ENCODE measurements at regions not wholly inside any gene's neighbourhood (a gene's known extent, or its start where the extent isn't known, plus 50 kb on each side); places are given as distances from the start of the nearest gene placed in this dataset.
"Not testable (repeated sequence)": the region's sequence is repeated elsewhere in the genome, so short reads cannot be mapped to it uniquely, and the experiment has no call there.

DNA sequence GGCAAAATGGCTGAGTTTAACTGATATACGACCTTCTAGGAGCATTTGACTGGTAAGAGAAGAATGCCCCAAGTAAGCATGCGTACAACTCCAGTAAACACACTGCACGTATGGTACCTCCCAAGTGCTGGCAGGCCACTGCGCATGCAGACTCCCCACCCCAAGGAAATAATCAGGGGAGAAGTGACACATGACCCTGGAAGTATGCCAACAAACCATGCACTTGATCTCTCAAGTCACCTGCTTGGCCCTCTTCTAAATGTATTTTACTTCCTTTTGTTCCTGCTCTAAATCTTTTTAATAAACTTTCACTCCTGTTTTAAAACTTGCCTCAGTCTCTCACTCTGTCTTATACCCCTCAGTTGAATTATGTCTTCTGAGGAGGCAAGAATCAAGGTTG, 129.8 kb upstream of the COL5A2 start:
- no peak for DNase-seq (ENCODE audit: low read depth)

GRCh38 chr2:189312211-189312610, 129.1 kb upstream of the WDR75 start:
- no peak for DNase-seq (ENCODE audit: low read depth)

DNA sequence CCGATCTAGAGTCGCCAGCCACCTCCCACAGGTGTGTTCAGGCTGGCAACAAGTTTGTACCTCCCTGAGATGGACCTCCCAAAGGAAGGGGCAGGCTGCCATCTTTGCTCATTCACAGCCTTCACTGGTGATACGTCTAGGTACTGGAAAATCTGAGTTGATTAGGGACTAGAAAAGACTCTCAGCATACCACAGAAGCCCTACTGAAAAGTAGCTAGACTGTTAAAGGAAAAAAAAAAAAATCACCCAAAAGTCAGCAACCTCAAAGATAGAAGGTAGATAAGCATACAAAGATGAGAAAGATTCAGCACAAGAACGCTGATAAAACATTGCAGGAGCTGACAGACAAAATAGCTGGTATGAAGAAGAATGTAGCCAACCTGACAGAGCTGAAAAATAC, 128.6 kb upstream of the WDR75 start:
- DNase-seq (ENCODE audit: low read depth): no peak

- DNase-seq (ENCODE audit: low read depth): no peak
These were observed 122.5 kb upstream of the WDR75 start for GRCh38 chr2:189318761-189319160.

- not testable (repeated sequence) for DNase-seq (ENCODE audit: low read depth)
These were observed 121.8 kb upstream of the WDR75 start for GRCh38 chr2:189319424-189319823.

- DNase-seq (ENCODE audit: low read depth): no peak
These were observed 113.1 kb upstream of the WDR75 start for GRCh38 chr2:189327879-189328847.

DNA sequence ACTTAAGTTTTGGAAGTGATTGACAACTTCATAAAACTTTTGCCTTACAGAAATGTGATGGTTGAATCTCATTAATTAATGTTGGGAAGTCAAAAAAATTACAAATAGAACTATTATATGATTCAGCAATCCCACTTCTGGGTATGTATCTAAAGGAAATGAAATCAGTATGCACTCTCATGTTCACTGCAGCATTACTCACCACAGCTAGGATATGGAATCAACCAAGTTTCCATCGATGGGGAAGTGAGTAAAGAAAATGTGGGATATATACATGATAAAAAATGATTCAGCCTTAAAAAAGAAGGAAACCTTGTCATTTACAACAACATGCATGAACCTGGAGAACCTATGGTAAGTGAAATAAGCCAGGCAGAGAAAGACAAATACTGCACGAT, 112.4 kb upstream of the WDR75 start:
- DNase-seq (ENCODE audit: low read depth): no peak

DNA sequence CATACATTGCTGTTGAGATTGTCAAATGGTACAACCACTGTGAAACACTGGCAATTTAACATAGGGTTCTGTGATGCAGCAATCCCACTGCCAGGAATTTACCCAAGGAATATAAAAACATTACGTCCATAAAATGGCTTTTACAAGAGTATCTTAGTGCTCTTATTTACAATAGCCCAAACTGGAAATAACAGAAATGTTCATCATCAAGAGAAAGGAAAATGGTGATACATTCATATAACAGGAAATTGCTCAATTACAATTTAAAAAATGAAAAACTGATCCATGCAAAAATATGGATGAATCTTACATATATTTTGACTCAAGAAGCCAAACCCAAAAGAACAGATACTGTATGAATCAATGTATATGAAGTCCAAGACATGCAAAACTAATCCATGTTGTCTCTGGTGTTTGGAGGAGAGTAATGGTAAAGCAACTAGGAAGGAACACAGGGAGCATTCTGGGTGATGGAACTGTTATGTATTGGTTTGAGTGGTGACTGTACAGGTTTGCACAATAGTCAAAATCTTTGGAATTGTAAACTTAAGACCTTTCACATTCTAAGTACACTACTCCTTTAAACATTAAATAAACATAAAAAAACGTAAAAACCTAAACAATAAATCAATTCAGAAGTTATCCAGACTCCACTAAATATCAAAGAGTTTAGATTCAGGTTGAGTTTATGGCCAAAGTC, 104.8 kb upstream of the WDR75 start:
- no peak for DNase-seq (ENCODE audit: low read depth)

GRCh38 chr2:189337656-189338055, 103.6 kb upstream of the WDR75 start:
- no peak for DNase-seq (ENCODE audit: low read depth)

- DNase-seq (ENCODE audit: low read depth): no peak
These were observed 103.2 kb upstream of the WDR75 start for GRCh38 chr2:189338115-189338514.

GRCh38 chr2:189341077-189341476, 100.2 kb upstream of the WDR75 start:
- DNase-seq (ENCODE audit: low read depth): no peak

- DNase-seq (ENCODE audit: low read depth): no peak
These were observed 97.2 kb upstream of the WDR75 start for GRCh38 chr2:189344043-189344442.

- DNase-seq (ENCODE audit: low read depth): peak; percentile 77
These were observed 93.7 kb upstream of the WDR75 start for GRCh38 chr2:189347540-189347939.

- DNase-seq (ENCODE audit: low read depth): no peak
These were observed 92.9 kb upstream of the WDR75 start for GRCh38 chr2:189348369-189348768.

DNA sequence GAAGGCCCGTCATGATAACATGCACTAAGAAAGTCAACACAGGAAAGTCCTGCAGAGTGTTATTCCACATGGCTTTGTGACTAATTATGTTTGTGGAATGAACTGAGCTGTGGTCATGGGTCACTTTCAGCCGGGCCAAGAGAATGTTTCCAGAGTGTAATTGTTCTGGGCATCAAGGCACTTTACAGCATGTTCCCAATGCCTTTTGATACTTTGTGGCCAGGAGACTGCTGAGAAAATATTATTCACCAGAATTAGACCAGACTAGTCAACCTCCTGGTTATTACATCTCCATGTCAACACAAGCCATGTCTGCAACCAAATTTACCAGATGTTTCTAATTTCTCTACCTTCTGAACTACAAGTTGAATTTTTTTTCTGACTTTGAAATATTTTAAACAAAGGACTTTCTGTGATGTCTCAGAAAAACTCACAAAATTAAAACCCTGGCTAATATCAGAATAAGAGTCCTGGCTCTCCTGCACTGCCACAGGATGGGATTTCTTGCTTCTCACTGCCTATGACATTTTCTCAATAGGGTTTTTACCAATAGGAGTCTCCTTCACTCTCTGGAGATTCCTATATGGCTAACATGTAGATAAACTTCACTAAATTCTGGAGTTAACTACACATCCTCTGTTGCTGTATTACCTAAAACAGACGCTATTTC, 90.6 kb upstream of the WDR75 start:
- no peak for DNase-seq (ENCODE audit: low read depth)

DNA sequence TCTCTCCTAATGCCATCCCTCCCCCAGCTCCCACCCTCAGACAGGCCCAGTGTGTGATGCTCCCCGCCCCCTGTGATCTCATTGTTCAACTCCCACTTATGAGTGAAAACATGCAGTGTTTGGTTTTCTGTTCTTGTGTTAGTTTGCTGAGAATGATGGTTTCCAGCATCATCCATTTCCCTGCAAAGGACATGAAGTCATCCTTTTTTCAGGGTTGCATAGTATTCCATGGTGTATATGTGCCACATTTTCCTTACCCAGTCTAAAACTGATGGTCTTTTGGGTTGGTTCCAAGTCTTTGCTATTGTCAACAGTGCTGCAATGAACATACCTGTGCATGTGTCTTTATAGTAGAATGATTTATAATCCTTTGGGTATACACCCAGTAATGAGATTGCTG, 89.3 kb upstream of the WDR75 start:
- not testable (repeated sequence) for DNase-seq (ENCODE audit: low read depth)

DNA sequence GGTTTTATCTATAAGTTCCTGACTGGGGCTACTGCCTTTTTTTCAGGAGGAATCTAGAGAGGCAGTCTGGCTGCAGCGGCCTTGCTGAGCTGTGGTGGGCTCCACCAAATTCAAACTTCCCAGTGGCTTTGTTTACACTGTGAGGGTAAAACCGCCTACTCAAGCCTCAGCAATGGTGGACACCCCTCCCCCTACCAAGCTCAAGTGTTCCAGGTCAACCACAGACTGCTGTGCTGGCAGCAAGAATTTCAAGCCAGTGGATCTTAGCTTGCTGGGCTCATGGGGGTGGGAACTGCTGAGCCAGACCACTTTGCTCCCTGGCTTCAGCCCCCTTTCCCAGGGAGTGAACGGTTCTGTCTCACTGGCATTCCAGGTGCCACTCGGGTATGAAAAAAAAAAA, 83.9 kb upstream of the WDR75 start:
- DNase-seq (ENCODE audit: low read depth): not testable (repeated sequence)

GRCh38 chr2:189360861-189361260, 80.4 kb upstream of the WDR75 start:
- no peak for DNase-seq (ENCODE audit: low read depth)

DNA sequence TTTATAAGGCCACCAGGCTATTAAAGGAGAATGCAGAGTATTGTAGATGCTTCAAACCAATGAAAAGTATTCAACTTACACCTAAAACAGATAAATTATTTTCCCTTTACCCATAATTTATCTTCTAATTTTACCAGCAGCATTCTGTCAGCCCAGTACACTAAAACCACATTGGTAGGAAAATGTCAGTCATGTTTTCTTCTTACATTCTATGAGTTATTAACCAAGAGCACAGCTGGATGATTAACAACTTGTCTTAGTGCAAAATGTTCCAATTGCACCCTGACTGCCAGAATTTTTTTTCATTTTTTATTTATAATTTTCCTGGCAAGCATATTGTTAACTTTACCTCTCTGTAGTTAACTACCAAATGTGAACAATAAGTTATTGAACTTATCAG, 79.0 kb upstream of the WDR75 start:
- no peak for DNase-seq (ENCODE audit: low read depth)

DNA sequence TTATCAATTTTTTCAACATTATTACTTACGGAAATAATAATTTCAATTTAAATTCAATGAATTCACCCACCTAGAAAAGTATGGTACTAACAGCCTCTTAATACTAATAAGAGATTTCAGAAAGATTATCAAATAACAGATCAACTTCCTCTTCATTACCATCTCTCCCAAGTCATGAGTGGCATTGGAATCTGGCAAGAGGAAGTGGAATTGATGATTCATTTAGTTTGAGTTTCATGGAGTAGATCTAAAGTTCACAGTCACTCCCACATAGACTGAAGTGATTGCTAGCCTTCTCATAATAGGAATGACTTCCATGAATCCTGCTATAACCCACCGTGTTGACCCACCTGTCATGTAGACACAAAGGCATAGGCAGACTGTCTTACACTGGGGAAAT, 77.7 kb upstream of the WDR75 start:
- DNase-seq (ENCODE audit: low read depth): no peak

DNA sequence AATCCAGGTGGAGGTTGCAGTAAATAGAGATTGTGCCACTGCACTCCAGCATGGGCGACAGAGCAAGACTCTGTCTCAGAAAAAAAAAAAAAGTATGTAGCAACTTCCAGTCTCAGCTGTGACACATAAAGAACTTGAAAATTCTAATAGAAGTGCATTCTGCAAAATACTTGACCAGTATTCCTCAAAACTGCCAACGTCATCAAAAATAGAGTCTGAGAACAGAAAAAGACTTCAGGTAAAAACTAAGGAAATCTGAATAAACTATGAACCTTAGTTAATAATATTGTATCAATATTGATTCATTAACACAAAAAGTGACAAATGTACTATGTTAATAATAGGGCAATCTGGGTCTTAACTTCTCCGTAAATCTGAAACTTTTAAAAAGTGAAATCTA, 76.7 kb upstream of the WDR75 start:
- no peak for DNase-seq (ENCODE audit: low read depth)

DNA sequence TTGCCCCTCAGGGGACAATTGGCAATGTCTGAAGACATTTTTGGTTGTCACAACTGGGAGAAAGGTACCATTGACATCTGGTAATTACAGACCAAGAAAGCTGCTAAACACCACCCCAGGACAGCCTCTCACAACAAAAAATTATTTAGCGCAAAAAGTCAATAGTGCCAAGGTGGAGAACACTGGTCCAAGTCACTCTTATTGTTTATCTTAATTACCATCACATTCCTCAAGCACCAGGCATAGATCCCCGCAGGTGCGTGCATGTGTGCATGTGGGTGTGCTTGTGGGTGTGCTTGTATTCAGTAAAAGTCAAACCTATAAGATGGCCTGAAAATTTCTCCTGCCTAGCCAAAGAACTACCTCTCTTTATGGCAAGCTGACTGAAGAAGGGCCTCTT, 74.9 kb upstream of the WDR75 start:
- no peak for DNase-seq (ENCODE audit: low read depth)

DNA sequence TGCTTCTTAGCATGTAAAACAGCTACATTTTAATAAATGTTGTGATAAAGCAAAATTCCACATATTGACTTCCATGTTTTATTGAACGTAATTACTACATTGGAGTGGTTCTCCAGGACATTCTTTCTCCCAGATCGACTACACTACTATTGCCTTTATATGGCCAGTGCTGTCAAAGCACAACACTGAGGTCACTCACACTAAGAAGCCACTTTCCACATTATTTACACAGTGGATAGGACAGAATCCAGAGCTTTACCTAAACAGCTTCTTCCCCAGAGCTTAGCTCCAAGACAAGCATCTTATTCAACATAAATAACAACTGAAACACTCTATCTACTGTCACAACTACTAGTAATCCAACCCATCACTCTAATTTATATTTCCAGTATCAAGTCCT, 73.9 kb upstream of the WDR75 start:
- DNase-seq (ENCODE audit: low read depth): no peak

Measured in HS-27A (cell line).